GM19238 (cell line): ENCODE measurements at regions not wholly inside any gene's neighbourhood (a gene's known extent, or its start where the extent isn't known, plus 50 kb on each side); places are given as distances from the start of the nearest gene placed in this dataset.
A peak's percentile ranks its signal among the peaks of the same experiment; 100 is the strongest.
"Not testable (repeated sequence)": the region's sequence is repeated elsewhere in the genome, so short reads cannot be mapped to it uniquely, and the experiment has no call there.

ENCODE experiments used
- DNase-seq: peaks from one replicate; pipeline ENCODE4 v3.0.0; 2011; ENCODE audit warnings: low spot score; ENCODE audit not compliant: insufficient read length

DNA sequence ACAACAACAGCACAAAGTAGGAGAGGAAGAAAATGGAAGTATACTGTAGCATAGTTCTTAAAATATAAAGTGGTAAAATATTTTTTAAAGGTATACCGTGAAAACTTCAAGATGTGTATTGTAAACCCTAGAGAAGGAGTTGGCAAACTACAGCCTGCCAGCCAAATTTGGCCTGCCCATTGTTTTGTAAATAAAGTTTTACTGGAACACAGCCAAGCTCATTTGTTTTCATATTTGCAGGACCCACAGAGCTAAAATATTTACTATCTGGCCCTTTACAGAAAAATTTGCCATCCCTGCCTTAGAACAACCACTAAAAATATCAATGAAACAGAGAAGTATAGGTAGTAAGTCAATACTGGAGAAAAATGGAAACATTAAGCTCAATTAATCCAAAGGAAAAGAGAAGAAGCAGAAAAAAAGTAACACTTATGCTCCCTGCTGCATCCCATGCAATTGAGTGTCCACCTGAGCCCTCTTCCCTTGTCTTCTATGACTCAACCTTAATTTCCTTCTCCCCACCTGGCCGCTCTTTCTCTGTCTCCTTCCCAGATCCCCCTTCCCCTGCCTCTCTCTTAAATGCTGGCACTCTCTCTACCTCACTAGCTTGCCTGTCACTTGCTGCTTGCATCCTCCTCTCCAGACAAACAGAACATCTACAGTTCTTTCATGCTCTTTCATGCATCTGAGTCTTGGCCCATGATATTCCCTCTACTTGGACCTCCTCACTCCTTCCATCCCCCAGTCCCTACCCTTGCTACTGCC is 50.6 kb upstream of the FER start:
- no peak for DNase-seq

DNA sequence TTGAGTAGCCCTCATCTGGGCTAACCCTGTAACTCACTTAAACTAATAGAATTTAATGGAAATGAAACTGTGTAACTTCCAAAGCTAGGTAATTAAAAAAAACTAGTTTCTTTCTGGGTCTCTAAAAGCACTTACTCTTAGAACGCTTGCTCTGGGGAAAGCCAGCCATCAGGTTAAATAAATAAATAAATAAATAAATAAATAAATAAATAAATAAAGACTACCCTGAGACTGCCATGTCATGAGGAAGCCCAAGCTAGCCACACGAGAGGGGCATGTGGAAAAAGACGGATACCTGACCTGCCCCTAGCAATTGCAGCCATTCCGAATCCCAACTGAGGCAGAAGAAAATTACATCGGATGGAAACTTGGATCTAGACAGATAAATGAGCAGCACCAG is 51.3 kb upstream of the FER start:
- no peak for DNase-seq

DNA sequence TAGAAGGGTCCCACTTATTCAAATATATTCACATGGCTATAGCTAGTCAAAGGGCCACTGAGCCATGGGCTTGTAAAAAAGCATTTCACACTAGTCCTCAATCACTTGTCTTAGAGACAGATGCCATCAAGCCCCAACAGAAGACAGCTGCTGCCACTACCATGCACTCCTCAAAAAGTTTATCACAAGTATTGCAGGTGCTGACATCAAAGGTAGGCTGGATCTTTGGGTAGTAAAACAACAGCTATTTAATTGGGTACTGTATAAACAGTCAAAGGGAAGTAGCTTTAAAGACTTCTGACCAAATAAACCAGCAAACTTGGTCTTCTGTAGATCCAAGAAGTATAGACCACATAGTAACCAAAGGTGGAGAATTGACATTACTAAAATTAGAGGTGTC is 59.2 kb upstream of the FER start:
- no peak for DNase-seq

DNA sequence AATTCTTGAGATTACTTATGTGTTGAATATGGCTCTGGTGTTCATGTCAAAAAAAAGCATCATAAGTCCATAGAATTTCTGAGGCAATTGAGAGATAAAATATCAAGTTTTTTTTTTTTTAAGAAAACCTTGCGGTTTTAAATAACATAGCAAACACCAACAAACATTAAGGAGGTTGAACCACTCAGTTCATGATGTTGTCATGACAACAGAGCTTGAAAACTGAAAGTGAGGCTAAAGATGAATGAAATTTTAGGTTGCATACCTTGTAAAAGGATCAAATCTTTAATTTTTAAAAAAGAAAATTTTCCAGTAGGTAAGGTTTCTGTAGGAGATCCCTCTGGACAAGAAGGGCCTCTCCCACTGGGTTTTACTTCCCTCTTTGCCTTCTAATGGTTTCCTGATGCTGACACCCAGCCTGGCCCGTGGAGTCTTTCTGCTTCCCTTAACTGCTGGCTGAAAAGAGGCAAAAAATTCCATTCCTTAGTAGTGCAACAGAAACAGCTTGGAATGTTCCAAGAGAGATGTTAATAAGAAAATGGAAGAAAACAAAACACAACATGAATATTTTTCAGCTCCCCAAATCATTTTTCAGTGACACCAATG is 60.0 kb upstream of the FER start:
- no peak for DNase-seq

DNA sequence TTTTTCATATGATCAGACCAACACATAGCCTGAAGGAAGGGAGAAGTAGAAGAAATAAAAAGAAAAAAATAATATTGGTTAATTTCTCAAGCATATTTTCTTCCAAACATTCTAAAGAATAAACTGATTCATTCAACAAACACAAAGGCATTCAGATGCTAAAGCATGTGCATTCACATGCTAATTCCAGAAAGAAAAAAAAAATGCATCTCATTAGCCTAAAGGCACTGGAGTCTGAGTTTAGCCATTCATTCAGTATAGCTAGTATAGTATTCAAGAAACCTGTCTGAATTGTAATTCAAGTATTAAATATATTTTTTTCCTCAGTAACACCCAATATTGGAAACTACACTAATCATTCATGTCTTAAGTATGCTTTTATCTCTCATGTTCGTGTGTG is 61.0 kb upstream of the FER start:
- DNase-seq, result no peak

DNA sequence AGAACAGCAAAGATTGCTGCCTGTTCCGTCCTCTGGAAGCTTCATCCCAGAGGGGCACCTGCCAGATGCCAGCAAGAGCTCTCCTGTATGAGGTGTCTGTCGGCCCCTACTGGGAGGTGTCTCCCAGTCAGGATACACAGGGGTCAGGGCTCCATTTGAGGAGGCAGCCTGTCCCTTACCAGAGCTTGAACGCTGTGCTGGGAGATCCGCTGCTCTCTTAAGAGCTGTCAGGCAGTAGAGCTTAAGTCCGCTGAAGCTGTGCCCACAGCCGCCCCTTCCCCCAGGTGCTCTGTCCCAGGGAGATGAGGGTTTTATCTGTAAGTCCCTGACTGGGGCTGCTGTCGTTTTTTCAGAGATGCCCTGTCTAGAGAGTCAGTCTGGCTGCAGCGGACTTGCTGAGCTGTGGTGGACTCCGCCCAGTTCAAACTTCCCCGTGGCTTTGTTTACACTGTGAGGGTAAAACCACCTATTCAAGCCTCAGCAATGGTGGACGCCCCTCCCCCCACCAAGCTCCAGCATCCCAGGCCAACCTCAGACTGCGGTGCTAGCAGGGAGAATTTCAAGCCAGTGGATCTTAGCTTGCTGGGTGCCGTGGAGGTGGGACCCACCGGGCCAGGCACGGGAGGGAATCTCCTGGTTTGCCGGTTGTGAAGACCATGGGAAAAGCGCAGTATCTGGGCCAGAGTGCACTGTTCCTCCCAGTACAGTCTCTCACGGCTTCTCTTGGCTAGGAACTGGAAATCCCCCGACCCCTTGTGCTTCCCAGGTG is 62.1 kb upstream of the FER start:
- not testable (repeated sequence) for DNase-seq

DNA sequence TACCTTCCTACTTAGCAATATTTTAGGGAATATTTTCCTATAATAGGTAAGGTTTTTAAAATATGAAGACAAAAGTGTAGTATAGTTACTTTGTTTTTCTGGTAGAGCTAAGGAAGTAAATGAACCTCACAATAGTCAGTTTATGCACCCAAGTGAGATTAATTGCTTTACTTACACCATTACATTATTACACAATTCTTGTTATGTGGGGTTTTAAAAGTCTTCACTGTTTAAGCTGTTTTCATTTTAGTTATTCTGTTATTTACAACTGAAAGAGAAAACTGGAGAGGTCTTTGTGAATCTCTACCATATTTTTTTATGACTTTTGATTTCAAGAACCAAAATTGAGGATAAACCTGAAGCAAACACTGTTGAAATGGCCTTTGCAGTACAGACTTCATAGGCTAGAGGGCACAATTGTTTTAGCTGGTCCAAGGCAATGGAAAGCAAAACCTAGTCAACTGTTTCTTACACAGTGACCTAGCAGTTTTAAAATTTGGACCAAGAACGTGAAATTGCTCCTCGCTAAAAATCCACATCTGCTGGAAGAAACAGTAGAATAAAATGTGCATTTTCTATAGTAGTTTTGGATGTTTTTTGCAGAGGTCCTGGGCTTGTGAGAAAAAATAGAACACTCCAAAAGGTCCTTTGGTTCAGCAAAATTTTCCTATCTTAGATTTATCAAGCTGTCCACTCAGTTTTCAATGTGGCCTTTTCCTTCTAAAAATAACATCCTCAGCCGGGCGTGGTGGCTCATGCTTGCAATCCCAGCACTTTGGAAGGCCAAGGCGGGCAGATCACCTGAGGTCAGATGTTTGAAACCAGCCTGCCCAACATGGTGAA is 66.4 kb upstream of the FER start:
- peak; percentile 37 for DNase-seq

DNA sequence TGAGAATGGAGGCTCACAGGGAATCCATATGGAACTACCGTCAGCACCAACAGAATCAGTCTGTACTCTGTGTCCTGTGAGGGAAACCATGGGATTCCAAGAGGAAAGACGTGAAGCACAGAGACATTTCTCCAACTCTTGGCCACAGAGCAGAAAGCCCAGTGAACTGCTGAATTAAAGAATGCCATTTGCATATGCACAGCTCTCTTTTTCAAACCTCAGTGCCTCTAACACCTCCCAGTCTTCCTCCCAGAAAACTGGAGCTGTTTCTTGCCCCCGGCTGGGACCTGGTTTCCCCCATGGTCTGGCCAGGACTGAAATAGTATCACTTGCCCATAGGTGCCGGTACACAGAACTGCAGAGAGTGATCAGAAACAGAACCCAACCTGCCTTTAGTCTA is 69.6 kb upstream of the FER start:
- no peak for DNase-seq

DNA sequence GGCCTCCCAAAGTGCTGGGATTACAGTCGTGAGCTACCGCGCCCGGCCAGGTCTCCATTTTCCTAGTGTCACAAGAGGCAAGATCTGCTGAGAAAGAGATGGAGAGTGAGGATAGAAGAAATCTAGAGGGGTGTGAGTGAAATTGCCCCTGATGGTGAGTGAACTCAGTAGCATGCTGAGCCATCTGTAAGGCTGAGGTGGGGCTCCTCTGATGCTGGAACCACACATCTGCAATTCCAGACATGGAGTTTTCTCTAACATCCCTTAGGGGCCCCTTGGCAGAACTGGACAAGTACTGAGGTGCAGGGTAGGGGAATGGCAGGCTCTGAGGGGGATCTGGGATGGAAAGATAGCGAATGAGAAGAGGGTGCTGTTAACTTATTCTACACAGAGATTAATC is 72.0 kb upstream of the FER start:
- DNase-seq, result no peak

DNA sequence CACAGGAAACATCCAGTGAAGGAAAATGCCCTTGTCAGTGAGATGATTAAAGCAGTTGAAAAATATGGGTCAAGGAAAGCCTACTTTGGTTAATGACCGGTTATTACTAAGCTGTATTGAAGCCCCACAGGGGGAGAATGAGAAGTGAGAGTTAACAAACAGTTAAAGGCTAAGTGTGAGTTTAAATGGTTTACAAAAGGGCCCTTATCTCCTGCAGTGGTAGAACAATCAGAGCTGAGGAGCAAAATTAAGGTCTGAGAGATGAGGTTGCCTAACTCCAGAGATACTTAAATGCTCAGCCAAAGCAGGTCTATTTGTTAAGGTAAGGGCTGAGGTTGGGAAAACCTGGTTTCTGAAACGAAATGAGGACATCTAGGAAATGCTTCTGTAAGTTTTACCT is 75.1 kb upstream of the FER start:
- DNase-seq, result no peak

DNA sequence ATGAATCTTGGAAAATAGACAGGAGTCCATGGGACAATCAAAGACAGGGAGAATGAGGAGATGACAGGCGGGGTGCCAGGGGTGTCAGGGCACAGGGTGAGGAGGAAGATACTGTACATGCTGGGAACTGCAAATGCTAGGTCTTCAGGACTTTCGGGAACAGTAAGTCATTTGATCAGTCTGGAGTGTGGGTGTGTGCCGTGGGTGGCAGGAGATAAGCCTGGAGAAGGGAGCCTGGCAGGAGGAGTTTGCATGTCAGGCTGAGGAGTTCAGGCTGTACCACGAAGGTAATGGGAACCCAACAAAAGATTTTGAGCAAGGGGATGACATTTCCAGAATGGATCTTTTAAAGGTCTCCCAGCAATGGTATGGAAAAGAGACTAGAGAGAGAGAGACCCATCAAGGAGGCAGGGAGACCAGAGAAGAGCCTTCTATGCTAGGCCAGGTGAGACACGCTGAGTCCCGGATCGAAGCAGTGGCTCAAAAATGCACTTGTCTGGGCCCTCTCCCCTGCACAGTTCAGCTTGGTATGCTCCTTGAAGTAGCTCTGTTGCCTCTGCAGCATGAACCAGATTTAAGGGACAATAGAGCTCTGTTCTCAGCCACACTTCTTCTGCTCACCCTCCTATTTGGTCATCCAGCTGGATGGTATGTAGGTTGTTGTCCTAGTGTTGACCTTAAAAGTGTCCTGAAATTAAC is 77.0 kb upstream of the FER start:
- DNase-seq, result no peak

DNA sequence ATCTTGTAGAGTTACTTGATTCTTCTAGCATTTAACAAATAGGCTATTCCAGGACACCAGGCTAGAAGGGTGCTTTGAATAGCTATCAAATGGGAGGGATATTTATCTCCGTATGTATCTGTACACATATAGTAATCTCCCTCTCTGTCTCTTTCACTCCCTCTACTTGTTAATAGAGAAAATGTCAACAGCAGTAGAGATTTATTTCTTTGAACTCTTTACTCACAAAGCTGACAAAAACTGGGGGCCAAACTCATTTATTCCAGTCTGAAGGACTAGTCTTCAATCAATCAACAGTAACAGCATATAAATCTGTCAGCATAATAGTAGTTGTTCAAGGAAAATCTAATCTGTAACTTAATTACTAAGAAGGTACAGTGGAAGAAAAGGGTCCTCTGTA is 78.2 kb upstream of the FER start:
- DNase-seq, result no peak

DNA sequence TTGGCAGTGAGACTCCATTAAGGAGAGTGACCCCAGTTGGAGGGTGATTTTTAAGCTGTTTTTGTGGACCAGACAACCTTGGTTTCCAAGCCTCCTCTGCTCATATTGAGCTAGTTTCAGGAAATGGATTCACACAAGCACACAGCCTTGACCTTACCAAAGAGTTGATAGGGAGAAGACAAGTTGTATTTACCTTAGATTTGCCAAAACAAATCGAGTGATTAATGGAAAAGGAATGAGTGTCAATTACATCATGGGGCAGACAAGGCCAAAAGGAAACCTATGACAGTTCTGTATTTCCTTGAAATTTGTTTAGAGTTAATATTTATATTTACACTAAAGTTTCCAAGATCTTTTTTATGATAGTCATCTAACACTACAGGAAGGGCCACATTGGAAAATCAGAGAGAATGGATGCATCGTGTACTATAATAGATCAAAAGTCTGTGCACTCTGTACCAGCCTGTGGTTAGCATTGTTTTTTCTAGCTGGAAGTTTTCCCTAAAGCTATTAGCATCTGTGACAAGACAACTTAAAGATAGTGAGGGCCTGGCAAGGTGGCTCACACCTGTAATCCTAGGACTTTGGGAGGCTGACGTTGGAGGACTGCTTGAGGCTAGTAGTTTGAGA is 86.0 kb upstream of the FER start:
- no peak for DNase-seq

DNA sequence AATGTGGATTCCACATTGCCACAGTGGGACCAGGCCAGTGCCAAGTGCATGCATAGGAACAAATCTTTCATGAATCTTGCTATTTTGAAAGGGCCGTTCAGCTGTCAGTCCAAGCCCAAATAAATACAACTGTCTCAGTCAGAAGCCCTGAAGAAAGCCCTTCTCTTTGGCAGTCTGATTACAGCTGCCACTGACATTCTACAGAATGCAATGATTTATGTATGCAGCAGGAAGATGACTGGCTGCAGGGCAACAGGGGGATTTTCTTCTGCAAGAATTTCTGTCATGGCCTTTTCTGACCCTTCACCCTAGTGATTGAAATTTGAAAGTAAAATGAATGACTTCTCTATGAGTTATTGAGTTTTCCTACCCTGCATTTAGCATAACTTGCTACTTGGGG is 86.7 kb upstream of the FER start:
- DNase-seq, result no peak

DNA sequence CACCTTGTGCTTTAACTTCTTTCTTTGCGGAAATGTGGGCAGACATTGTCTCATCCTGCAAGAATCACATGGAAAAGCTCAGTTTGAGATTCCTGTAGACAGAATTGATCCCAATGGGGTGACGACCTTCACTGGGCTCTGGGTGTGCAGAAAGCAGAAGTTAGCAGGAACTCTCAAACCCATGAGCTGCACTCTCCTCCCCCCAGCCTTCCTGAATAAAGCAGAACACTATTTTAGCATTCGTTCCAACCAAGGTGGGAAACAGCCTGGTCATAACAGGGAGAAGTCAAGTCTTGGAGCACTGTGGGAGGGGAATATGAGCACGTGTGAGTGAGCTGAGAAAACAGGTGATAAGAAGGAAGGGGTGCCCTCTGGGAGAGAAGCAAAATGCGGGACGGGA is 87.4 kb upstream of the FER start:
- no peak for DNase-seq

DNA sequence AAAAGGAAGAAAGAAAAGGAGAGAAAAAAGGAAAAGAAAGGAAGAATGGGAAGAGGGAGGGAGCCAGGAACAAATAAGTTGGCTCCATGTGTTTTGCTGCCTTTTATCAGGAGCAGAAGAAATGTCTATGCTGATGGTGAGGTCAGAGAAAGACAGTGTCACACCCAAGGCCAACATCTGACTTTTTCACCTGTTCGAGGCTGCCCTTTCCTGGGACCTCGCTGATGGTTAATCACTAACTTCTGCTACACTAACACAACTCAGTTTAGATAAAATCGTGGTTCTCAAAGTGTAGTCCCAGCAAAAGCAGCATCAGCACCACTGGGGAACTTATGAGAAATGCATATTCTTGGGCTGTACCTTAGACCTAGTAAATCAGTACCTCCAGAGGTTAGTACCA is 88.2 kb upstream of the FER start:
- DNase-seq, result no peak

DNA sequence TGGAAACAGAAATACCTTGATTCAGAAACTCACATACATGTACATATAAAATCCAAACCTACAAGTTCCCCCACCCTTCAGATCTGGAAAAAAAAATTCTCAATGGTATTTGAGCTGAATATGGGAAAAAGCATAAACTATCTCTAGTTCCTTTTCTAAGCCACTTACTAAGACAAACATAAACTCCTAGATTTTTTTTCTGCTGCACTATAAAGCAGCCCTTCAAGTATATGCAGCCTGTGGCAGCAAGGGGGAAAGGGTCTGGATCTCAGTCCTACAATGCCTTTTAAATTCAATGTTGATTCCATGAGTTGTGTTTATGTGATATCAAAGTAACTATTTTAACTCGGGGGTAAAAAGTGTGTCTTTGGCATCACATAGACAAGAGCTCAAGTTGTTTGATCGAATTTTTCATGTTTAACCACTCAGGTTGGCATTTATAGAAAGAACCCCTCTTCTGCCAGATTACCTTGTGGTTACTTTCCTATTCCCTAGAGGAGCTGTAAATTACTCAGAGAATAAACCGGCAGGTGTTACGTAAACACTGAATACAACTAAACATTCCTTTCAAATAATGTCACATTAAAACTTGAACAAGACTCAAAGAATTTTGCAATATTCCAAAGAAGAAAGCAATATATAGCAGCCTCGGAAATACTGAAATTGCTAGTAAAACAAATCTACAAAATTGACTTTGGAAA is 91.8 kb upstream of the FER start:
- DNase-seq, result no peak

DNA sequence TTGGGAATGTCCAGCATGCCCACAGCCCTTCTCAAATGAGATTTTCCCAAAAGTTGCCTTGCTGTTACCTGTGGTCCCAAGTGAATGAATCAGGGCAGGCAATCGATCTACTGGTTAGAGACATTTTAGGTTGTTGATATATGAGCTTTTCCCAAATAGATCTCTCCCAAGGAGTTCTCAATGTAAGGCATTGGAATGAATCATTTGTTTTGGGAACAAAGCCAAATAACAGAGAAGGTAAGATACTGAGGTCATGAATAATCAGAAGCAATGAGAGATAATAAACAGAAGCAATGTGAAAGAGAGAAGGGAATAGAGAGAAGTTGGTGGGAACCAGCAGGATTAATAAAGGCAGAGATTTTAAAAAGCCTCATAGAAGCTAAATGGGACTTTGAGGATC is 93.6 kb upstream of the FER start:
- no peak for DNase-seq

DNA sequence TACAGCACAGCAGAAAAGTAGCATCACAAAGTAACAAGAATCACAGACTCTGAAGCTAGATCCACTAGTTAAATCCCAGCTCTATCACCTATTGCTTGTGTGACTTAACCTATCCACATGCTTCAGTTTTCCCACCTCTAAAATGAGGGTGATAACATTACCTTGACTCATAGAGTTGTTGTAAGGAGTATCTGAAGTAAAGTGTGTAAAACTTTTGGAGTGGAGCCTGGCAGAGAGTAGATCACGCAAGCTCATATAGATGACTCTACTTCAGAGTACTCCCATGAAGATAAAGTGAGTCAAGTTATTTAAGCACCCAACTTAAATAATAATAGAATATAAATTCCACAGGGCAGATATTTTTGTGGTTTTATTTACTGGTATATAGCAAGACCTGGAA is 94.5 kb upstream of the FER start:
- DNase-seq, result no peak

DNA sequence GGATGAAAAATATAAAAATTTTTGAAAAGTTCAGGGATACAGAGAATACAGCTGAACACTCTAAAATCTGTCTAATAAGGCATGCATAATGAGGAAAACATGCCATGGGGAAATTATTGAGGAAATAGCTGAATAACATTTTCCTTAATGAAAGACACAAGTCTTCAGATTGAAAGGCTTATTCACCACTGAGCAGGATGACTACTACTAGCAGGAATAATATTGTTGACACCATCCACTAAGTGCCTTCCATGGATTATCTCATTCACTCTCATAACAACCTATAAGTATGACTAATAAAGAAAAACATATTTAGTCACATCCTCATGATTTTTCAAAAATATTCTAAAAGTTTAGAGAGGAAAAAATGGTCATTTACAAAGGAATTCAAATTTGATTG is 96.7 kb upstream of the FER start:
- DNase-seq, result no peak
